GM21576 (cell line): ENCODE measurements at regions not wholly inside any gene's neighbourhood (a gene's known extent, or its start where the extent isn't known, plus 50 kb on each side); places are given as distances from the start of the nearest gene placed in this dataset.

Experiments
- ATAC-seq: cut with Tn5 transposase; IDR thresholded peaks from one replicate; pipeline ENCODE4 v1.9.1; 2021; ENCODE audit warnings: mild to moderate bottlenecking, moderate library complexity; ENCODE audit not compliant: unreplicated experiment

- ATAC-seq: no peak
Observed at GRCh38 chr18:30376515-30376914, 666.0 kb downstream of the DSC3 start.

- no peak for ATAC-seq
Observed at GRCh38 chr18:30361864-30362540, 680.5 kb downstream of the DSC3 start.

- no peak for ATAC-seq
Observed at GRCh38 chr18:30359521-30359920, 683.0 kb downstream of the DSC3 start.

GRCh38 chr18:30358555-30358954 is 684.0 kb downstream of the DSC3 start:
- ATAC-seq: no peak

- ATAC-seq: no peak
Observed at GRCh38 chr18:30352551-30353168, 689.9 kb downstream of the DSC3 start.

GRCh38 chr18:30350263-30350662 is 692.3 kb downstream of the DSC3 start:
- no peak for ATAC-seq

- no peak for ATAC-seq
Observed at GRCh38 chr18:30343090-30343489, 699.5 kb downstream of the DSC3 start.

GRCh38 chr18:30342675-30343074 is 699.9 kb downstream of the DSC3 start:
- ATAC-seq: no peak

- ATAC-seq: no peak
Observed at GRCh38 chr18:30334781-30335180, 707.8 kb downstream of the DSC3 start.

- ATAC-seq: no peak
Observed at GRCh38 chr18:30333310-30333709, 709.2 kb downstream of the DSC3 start.

GRCh38 chr18:30328839-30329238 is 713.7 kb downstream of the DSC3 start:
- no peak for ATAC-seq

- ATAC-seq: no peak
Observed at GRCh38 chr18:30302181-30302580, 740.4 kb downstream of the DSC3 start.

GRCh38 chr18:30298769-30299168 is 743.8 kb downstream of the DSC3 start:
- ATAC-seq: no peak

- ATAC-seq: no peak
Observed at GRCh38 chr18:30288662-30289414, 753.7 kb downstream of the DSC3 start.

GRCh38 chr18:30280861-30281470 is 761.6 kb downstream of the DSC3 start:
- ATAC-seq: no peak

GRCh38 chr18:30280186-30280585 is 762.4 kb downstream of the DSC3 start:
- ATAC-seq: no peak

- no peak for ATAC-seq
Observed at GRCh38 chr18:30277676-30278075, 764.9 kb downstream of the DSC3 start.

- ATAC-seq: no peak
Observed at GRCh38 chr18:30271716-30272115, 770.8 kb downstream of the DSC3 start.

- ATAC-seq: no peak
Observed at GRCh38 chr18:30265190-30265589, 777.4 kb downstream of the DSC3 start.

GRCh38 chr18:30254331-30254730 is 788.2 kb downstream of the DSC3 start:
- no peak for ATAC-seq

GRCh38 chr18:30248056-30248455 is 794.5 kb downstream of the DSC3 start:
- no peak for ATAC-seq
